Chondrocyte (in vitro differentiated cells): ENCODE measurements at regions not wholly inside any gene's neighbourhood (a gene's known extent, or its start where the extent isn't known, plus 50 kb on each side); places are given as distances from the start of the nearest gene placed in this dataset.

Experiments
- DNase-seq: peaks from one replicate; pipeline ENCODE4 v3.0.0; 2021; ENCODE audit warnings: mixed read lengths, low spot score
- H3K27ac Mint-ChIP-seq: one replicate; pipeline ENCODE4 v1.8.0; 2021; ENCODE audit warnings: mild to moderate bottlenecking, moderate library complexity, mixed read lengths; ENCODE audit not compliant: unreplicated experiment
- H3K27me3 Mint-ChIP-seq: 2 replicates; pipeline ENCODE4 v1.8.0; 2021; ENCODE audit warnings: low read depth, mixed read lengths
- H3K36me3 Mint-ChIP-seq: 2 replicates; pipeline ENCODE4 v1.8.0; 2021; ENCODE audit warnings: low read depth, mixed read lengths
- H3K4me1 Mint-ChIP-seq: 2 replicates; pipeline ENCODE4 v1.8.0; 2021; ENCODE audit warnings: low read depth, mild to moderate bottlenecking, mixed read lengths
- H3K4me3 Mint-ChIP-seq: one replicate; pipeline ENCODE4 v1.8.0; 2021; ENCODE audit warnings: mild to moderate bottlenecking, moderate library complexity, mixed read lengths; ENCODE audit not compliant: unreplicated experiment
- H3K9me3 Mint-ChIP-seq: 2 replicates; pipeline ENCODE4 v1.8.0; 2021; ENCODE audit warnings: low read depth, mixed read lengths
- CTCF ChIP-seq: fragments of 200-600 bp; sonication (generic); IDR thresholded peaks from 2 replicates; pipeline ENCODE4 v1.5.0; 2021; ENCODE audit warnings: antibody characterized with exemption, mild to moderate bottlenecking, moderate library complexity

GRCh38 chr2:151178207-151178606 lies 83.5 kb downstream of the RBM43 start:
- H3K4me3 Mint-ChIP-seq = no peak overlapping the region
- H3K9me3 Mint-ChIP-seq = no peaks in the 10 kb centered on the region
- TF ChIP-seq CTCF = no peak
- H3K27ac Mint-ChIP-seq = no peak overlapping the region
- H3K27me3 Mint-ChIP-seq = no peaks in the 10 kb centered on the region
- H3K36me3 Mint-ChIP-seq = no peaks in the 10 kb centered on the region
- H3K4me1 Mint-ChIP-seq = no peaks in the 10 kb centered on the region
- DNase-seq = no peak

GRCh38 chr2:151177756-151178155 lies 83.9 kb downstream of the RBM43 start:
- Mint-ChIP-seq H3K27me3 (no peaks in the 10 kb centered on the region), H3K36me3 (no peaks in the 10 kb centered on the region), H3K9me3 (no peaks in the 10 kb centered on the region), H3K4me3 (no peak overlapping the region), H3K27ac (no peak overlapping the region), H3K4me1 (no peaks in the 10 kb centered on the region)
- TF ChIP-seq CTCF = no peak
- DNase-seq = no peak

GRCh38 chr2:151176661-151177060 lies 85.0 kb downstream of the RBM43 start:
- Mint-ChIP-seq H3K36me3 (no peaks in the 10 kb centered on the region), H3K9me3 (no peaks in the 10 kb centered on the region), H3K27me3 (no peaks in the 10 kb centered on the region), H3K4me3 (no peak overlapping the region), H3K27ac (no peak overlapping the region), H3K4me1 (no peaks in the 10 kb centered on the region)
- no peak for TF ChIP-seq CTCF
- DNase-seq = no peak

GRCh38 chr2:151175864-151176263 lies 85.8 kb downstream of the RBM43 start:
- no peaks in the 10 kb centered on the region for H3K36me3 Mint-ChIP-seq
- no peaks in the 10 kb centered on the region for H3K4me1 Mint-ChIP-seq
- no peak for TF ChIP-seq CTCF
- DNase-seq = no peak
- H3K4me3 Mint-ChIP-seq = no peak overlapping the region
- no peaks in the 10 kb centered on the region for H3K9me3 Mint-ChIP-seq
- H3K27me3 Mint-ChIP-seq = no peaks in the 10 kb centered on the region
- H3K27ac Mint-ChIP-seq = no peak overlapping the region

- no peak overlapping the region for H3K4me3 Mint-ChIP-seq
- H3K36me3 Mint-ChIP-seq = no peaks in the 10 kb centered on the region
- H3K9me3 Mint-ChIP-seq = no peaks in the 10 kb centered on the region
- TF ChIP-seq CTCF = no peak
- no peaks in the 10 kb centered on the region for H3K4me1 Mint-ChIP-seq
- DNase-seq = no peak
- H3K27me3 Mint-ChIP-seq = no peaks in the 10 kb centered on the region
- no peak overlapping the region for H3K27ac Mint-ChIP-seq
These were observed 87.5 kb downstream of the RBM43 start for GRCh38 chr2:151174127-151174526.
